ENCODE measurements at regions not wholly inside any gene's neighbourhood (a gene's known extent, or its start where the extent isn't known, plus 50 kb on each side); places are given as distances from the start of the nearest gene placed in this dataset.

- DNase-seq (ENCODE audit: low spot score), result no peak
- in situ Hi-C loops (cut with HindIII; ENCODE audit: low sequenced_read_pairs), result no loop called here
These were observed 666.7 kb downstream of the BCL11A start for GRCh38 chr2:59886759-59887158.

- in situ Hi-C loops (cut with HindIII; ENCODE audit: low sequenced_read_pairs), result no loop called here
- no peak for DNase-seq (ENCODE audit: low spot score)
These were observed 667.9 kb downstream of the BCL11A start for GRCh38 chr2:59885541-59885940.

- in situ Hi-C loops (cut with HindIII; ENCODE audit: low sequenced_read_pairs), result no loop called here
- DNase-seq (ENCODE audit: low spot score), result no peak
These were observed 669.3 kb downstream of the BCL11A start for GRCh38 chr2:59884166-59884565.

GRCh38 chr2:59882822-59883221 is 670.6 kb downstream of the BCL11A start:
- in situ Hi-C loops (cut with HindIII; ENCODE audit: low sequenced_read_pairs), result no loop called here

DNA sequence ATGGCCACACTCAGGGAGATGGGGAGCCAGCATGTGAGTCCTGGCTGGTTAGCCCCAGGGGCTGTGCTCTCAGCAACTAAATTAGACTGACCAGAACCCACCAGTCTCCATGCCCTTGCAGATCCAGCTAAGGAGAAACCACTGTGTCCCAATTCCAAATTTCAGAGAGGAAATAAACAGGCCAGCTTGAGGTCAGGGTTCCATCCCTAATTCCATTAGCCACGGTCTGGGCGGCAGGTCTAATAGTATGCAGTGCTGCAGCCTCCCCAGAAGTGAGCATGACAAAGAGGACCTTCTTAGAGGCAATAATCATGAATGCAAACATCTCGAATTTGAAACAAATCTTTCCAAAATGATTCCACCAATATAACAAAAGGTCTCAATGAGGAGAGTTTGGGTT is 671.2 kb downstream of the BCL11A start:
- in situ Hi-C loops (cut with HindIII; ENCODE audit: low sequenced_read_pairs), result no loop called here
- DNase-seq (ENCODE audit: low spot score), result no peak

More at GRCh38 chr2:59882822-59883221, 670.6 kb downstream of the BCL11A start:
- DNase-seq (ENCODE audit: low spot score), result no peak

DNA sequence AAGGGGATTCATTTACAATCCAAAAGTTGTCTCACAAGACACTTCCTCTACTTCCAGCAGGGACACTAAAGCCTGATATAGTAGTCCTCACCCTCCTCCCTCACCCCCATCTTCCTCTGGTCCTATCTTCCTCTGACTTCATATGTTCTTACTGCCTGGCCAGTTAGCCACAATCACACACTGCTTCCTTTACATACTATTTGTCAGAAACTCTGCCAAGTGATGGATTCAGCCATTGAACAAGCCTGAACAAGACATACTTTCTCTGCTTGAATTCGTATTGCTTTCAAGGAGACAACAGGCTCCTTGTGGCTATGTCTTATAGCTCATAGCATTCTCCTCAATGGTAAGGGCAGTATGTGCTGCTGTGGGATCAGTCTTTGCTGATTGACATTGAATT is 672.2 kb downstream of the BCL11A start:
- in situ Hi-C loops (cut with HindIII; ENCODE audit: low sequenced_read_pairs), result no loop called here
- no peak for DNase-seq (ENCODE audit: low spot score)

GRCh38 chr2:59879700-59880131 is 673.7 kb downstream of the BCL11A start:
- in situ Hi-C loops (cut with HindIII; ENCODE audit: low sequenced_read_pairs), result no loop called here
- no peak for DNase-seq (ENCODE audit: low spot score)

DNA sequence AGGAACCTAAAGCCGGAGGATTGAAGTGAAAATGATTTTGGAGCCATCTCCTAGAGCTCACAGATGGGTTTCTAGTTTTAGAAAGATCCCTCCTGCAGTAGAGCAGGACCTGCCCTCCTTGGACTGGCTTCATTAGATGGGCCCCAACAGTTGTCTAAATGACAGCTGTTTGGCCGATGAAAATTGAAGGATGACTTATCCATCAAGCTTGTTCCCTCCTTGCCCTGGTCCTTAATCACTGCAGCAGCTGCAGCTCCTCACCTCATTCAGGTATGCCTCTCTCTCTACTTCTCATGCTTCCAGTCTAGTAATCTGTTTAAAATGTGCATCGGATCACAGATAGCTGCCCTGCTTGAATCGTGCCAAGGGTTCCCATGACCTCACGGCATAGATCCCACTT is 677.6 kb downstream of the BCL11A start:
- in situ Hi-C loops (cut with HindIII; ENCODE audit: low sequenced_read_pairs), result no loop called here
- DNase-seq (ENCODE audit: low spot score), result no peak

GRCh38 chr2:59874971-59875755 is 678.3 kb downstream of the BCL11A start:
- in situ Hi-C loops (cut with HindIII; ENCODE audit: low sequenced_read_pairs), result no loop called here
- peak; percentile 76 for DNase-seq (ENCODE audit: low spot score)

- no peak for DNase-seq (ENCODE audit: low spot score)
- in situ Hi-C loops (cut with HindIII; ENCODE audit: low sequenced_read_pairs), result no loop called here
These were observed 679.1 kb downstream of the BCL11A start for GRCh38 chr2:59874361-59874760.

- in situ Hi-C loops (cut with HindIII; ENCODE audit: low sequenced_read_pairs), result no loop called here
- no peak for DNase-seq (ENCODE audit: low spot score)
These were observed 681.6 kb downstream of the BCL11A start for GRCh38 chr2:59871830-59872229.

DNA sequence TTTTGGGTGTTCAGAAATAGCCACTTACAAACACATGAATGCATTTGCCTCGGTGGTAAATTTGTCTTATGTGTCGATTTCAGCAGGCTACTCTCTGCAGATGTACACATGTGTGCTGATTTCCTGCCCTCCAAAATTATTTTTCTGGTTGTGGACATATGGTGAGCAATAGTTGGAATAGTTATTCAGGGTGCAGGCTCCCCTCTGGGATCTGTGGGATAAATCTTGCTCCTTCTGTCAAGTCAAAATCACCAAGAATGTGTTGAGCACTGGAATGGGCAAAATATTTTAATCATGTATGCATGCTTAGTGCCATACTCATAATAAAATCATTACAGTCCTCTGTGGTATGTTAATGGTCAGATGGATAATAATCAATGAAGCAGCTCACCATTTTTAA is 684.5 kb downstream of the BCL11A start:
- DNase-seq (ENCODE audit: low spot score), result no peak
- in situ Hi-C loops (cut with HindIII; ENCODE audit: low sequenced_read_pairs), result no loop called here

GRCh38 chr2:59866436-59866835 is 687.0 kb downstream of the BCL11A start:
- in situ Hi-C loops (cut with HindIII; ENCODE audit: low sequenced_read_pairs), result no loop called here
- DNase-seq (ENCODE audit: low spot score), result no peak

DNA sequence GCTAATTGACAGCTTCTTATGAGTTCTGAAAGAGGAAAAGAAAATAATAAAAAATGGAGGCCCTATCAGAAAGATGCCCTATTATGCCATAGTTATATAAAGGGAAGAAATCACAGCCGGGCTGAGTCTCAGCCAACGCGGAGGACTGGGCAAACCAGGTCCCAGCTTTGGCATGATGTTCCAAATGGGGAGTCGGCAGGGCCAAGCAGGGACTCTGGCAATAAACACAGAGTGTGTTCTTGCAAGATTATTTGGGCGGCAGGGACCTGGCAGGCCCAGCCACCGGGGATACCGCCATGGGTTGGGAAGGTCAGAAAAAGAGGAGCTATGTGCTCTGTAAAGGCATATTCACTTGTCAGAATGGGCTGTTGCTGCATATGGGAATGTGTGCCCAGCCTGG is 694.9 kb downstream of the BCL11A start:
- in situ Hi-C loops (cut with HindIII; ENCODE audit: low sequenced_read_pairs), result no loop called here
- peak; percentile 62 for DNase-seq (ENCODE audit: low spot score)

DNA sequence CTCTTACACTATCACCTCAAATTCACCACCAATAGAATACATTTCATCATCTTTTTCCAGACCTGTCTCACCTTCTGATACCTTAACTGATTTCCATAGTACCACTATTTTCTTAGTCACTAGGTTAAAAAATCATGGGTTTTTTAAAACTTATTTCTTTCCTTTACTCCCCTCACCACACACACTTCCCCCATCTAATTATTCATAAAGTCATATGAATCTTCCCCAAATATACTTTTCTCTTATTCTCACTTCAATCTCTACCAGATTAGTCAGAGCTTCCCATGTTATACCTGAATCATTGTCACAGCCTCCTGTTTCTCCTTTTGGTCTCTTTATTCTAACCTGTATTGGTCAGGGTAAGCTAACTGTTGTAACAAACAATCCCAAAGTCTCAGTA is 696.3 kb downstream of the BCL11A start:
- in situ Hi-C loops (cut with HindIII; ENCODE audit: low sequenced_read_pairs), result no loop called here
- DNase-seq (ENCODE audit: low spot score), result no peak

DNA sequence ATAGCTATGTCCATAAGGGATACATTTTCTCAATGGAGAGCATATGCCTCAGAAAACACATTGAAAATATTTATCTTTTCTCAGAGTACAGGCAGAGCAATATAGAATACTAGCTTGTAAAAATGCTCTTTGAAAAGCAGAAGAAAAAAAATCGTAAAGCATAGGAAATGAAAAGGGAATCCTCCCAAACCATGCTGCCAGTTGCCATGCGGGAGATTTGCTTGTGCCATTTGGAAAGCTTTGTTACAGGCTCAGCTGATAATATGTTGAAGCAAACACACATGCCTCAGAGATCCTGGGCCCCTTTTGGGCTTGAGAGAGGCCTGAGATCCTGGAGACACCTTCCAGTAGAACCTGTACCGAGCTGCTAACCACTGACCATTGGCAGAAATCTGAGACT is 697.1 kb downstream of the BCL11A start:
- in situ Hi-C loops (cut with HindIII; ENCODE audit: low sequenced_read_pairs), result no loop called here
- DNase-seq (ENCODE audit: low spot score), result peak; percentile 5

DNA sequence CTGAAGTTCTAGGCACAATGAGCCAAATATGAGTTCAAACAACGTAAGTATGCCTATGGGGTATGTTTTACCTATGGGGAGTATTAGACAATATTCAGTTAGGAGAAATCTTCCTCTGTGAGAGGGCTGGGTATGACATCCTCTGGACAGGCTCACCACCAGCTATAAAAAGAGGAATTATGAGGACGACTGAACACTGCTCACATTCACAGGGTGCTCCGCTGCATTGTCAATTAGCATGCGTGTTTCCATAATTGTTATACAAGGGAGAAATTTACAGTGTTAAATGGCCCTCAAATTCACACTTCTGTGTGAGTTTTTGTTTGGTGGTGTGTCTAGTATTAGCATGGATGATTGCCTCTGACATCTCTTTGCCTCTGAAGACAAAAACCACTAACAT is 700.4 kb downstream of the BCL11A start:
- DNase-seq (ENCODE audit: low spot score), result no peak
- in situ Hi-C loops (cut with HindIII; ENCODE audit: low sequenced_read_pairs), result no loop called here

GRCh38 chr2:59851836-59852475 is 701.5 kb downstream of the BCL11A start:
- in situ Hi-C loops (cut with HindIII; ENCODE audit: low sequenced_read_pairs), result no loop called here
- DNase-seq (ENCODE audit: low spot score), result no peak

DNA sequence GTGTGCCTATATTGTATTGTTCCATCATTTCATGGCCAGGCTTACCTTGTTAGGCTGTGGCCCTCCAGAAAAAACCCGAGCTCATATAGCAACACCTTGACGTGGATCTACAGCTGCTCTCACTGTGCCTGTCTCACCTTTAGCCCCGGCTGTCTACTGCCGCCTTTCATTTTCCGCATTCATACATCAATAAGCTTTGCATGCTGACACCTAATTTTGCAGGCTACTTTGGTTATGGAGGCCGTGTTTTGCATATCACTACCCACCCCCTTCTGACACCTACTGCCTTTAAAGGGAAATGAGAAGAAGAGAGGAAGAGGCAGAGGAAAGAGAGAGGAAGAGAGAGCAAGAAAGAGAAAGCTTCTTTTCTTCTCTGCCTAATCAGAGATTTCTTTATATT is 702.9 kb downstream of the BCL11A start:
- DNase-seq (ENCODE audit: low spot score), result no peak
- in situ Hi-C loops (cut with HindIII; ENCODE audit: low sequenced_read_pairs), result no loop called here

- in situ Hi-C loops (cut with HindIII; ENCODE audit: low sequenced_read_pairs), result no loop called here
- DNase-seq (ENCODE audit: low spot score), result no peak
These were observed 719.5 kb downstream of the BCL11A start for GRCh38 chr2:59833941-59834340.

- in situ Hi-C loops (cut with HindIII; ENCODE audit: low sequenced_read_pairs), result no loop called here
- DNase-seq (ENCODE audit: low spot score), result no peak
These were observed 722.9 kb downstream of the BCL11A start for GRCh38 chr2:59830601-59831000.
